ENCODE measurements at regions not wholly inside any gene's neighbourhood (a gene's known extent, or its start where the extent isn't known, plus 50 kb on each side); places are given as distances from the start of the nearest gene placed in this dataset.

- no peak overlapping the region for H3K27ac ChIP-seq
- no peak for TF ChIP-seq CTCF (IDR thresholded peaks at IDR 0.05)
- TF ChIP-seq ZFX (IDR thresholded peaks at IDR 0.05; ENCODE audit: borderline replicate concordance) = no peak
Observed at GRCh38 chr1:187336441-187337168, 507.9 kb downstream of the PLA2G4A start.

GRCh38 chr1:187338762-187339412, 510.1 kb downstream of the PLA2G4A start:
- TF ChIP-seq CTCF (IDR thresholded peaks at IDR 0.05) (peak; percentile 31), ZFX (IDR thresholded peaks at IDR 0.05; ENCODE audit: borderline replicate concordance) (no peak)
- H3K27ac ChIP-seq = no peak overlapping the region

GRCh38 chr1:187342495-187342894, 513.7 kb downstream of the PLA2G4A start:
- no peak overlapping the region for H3K27ac ChIP-seq
- TF ChIP-seq CTCF (IDR thresholded peaks at IDR 0.05) (no peak), ZFX (IDR thresholded peaks at IDR 0.05; ENCODE audit: borderline replicate concordance) (no peak)

GRCh38 chr1:187374082-187374481, 545.3 kb downstream of the PLA2G4A start:
- TF ChIP-seq CTCF (IDR thresholded peaks at IDR 0.05) = no peak
- no peak for TF ChIP-seq ZFX (IDR thresholded peaks at IDR 0.05; ENCODE audit: borderline replicate concordance)
- no peak overlapping the region for H3K27ac ChIP-seq

- no peak overlapping the region for H3K27ac ChIP-seq
- TF ChIP-seq ZFX (IDR thresholded peaks at IDR 0.05; ENCODE audit: borderline replicate concordance) (no peak), CTCF (IDR thresholded peaks at IDR 0.05) (no peak)
Observed at GRCh38 chr1:187374742-187375141, 546.0 kb downstream of the PLA2G4A start.

- TF ChIP-seq ZFX (IDR thresholded peaks at IDR 0.05; ENCODE audit: borderline replicate concordance) = no peak
- peak; percentile 57 for TF ChIP-seq CTCF (IDR thresholded peaks at IDR 0.05)
Observed at GRCh38 chr1:187383366-187383765, 554.6 kb downstream of the PLA2G4A start.

GRCh38 chr1:187384504-187384903, 555.8 kb downstream of the PLA2G4A start:
- H3K27ac ChIP-seq = no peak overlapping the region
- no peak for TF ChIP-seq CTCF (IDR thresholded peaks at IDR 0.05)
- no peak for TF ChIP-seq ZFX (IDR thresholded peaks at IDR 0.05; ENCODE audit: borderline replicate concordance)

More at GRCh38 chr1:187383366-187383765, 554.6 kb downstream of the PLA2G4A start:
- H3K27ac ChIP-seq = no peak overlapping the region

Measured in 22Rv1 (cell line).